ENCODE measurements at regions not wholly inside any gene's neighbourhood (a gene's known extent, or its start where the extent isn't known, plus 50 kb on each side); places are given as distances from the start of the nearest gene placed in this dataset.

DNA sequence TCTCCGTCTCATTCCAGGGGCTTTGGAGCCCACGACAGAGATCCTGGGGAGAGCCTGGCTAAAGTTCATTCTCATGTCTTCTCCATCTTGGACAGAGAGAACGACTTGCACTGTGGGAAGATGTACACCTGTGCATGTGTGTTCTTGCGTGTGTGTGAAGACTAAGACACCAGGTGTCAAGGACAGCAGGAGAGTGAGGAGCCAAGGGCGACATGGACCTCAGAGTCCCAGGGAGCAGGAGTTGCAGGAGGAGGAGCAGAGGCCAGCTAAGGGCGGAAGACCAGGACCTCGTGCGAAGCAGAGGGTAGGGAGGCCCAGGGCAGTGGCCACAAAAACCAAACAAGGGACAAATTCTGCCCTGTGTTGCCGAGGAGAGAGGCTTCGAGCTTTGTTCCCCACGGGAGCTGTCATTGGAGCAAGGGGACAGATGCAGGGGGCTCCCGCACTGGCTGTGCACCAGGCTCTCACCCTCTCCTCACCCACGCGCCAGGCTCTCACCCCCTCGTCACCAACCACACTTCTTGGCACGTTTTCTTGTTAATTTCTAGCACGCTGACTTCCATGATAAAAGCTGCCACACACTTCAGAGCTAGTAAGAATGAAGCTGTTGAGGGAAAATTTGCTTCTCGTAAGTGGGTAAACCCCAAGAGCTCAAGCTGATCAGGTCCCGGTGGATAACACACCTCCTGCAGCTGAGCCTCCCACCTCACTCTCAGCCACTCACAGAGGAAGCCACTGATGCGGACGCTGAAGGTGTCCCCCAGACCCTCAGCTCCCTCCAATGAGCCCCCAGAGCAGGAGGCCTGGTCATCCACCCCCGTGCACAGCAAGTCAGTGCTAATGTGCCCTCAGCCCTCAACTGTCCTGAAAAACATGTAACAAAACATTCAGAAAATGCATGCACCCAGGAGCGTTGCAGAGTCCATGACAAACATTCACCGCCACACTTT is 62.6 kb downstream of the DLL1 start:
- Histone ChIP-seq H3K18ac (ENCODE audit: extremely low read depth, low read length) (no peak overlapping the region), H4K91ac (replicated peaks; ENCODE audit: insufficient read length, low read length) (no peak overlapping the region), H4K8ac (ENCODE audit: extremely low read depth, insufficient read depth, low read length) (peak overlapping the region; percentile 12), H3K4me1 (replicated peaks in 1 of 4; ENCODE audit: control insufficient read depth in 3 of 4, insufficient read depth in 4 of 4, low read length in 3 of 4) (peaks cover 0 to 8% (median 5%) of the 10 kb centered on the region in 4 experiments; a peak in 3 of 7 replicates), H3K23ac (ENCODE audit: insufficient read length) (no peak overlapping the region), H2BK15ac (ENCODE audit: low read length) (no peak overlapping the region), H3K36me3 (ENCODE audit: control insufficient read depth in 2 of 4, insufficient read depth in 4 of 4, low read length in 3 of 4) (no peaks in the 10 kb centered on the region), H3K27me3 (replicated peaks in 1 of 4; ENCODE audit: control insufficient read depth in 3 of 4, extremely low read depth in 1 of 4, insufficient read depth in 3 of 4, low read length in 3 of 4) (no peaks in the 10 kb centered on the region; a peak in 1 of 7 replicates), H2BK120ac (replicated peaks; ENCODE audit: low read depth, low read length) (no peak overlapping the region), H4K20me1 (replicated peaks in 1 of 2; ENCODE audit: control insufficient read depth in 1 of 2, insufficient read depth in 2 of 2, low read length in 2 of 2) (no peaks in the 10 kb centered on the region), H3K56ac (replicated peaks; ENCODE audit: insufficient read length, low read depth, low read length) (no peak overlapping the region), H3K27ac (ENCODE audit: low read depth, low read length) (no peak overlapping the region), H3K9me3 (ENCODE audit: insufficient read depth in 2 of 2, low read depth in 1 of 2, low read length in 1 of 2) (no peaks in the 10 kb centered on the region), H3K14ac (ENCODE audit: insufficient read length) (no peak overlapping the region), H3K4me3 (ENCODE audit: extremely low read depth in 1 of 4, insufficient read depth in 2 of 4, low read depth in 3 of 4, low read length in 4 of 4) (no peak overlapping the region), H3K4ac (replicated peaks; ENCODE audit: insufficient read length, low read depth, low read length) (no peak overlapping the region), H2BK20ac (ENCODE audit: low read length) (no peak overlapping the region), H3K79me2 (ENCODE audit: control insufficient read depth in 1 of 2, insufficient read depth in 2 of 2, low read length in 2 of 2) (no peaks in the 10 kb centered on the region), H3K9ac (replicated peaks in 1 of 4; ENCODE audit: extremely low read depth in 1 of 4, low read depth in 3 of 4, low read length in 3 of 4) (no peak overlapping the region), H3K23me2 (ENCODE audit: low read depth, low read length) (no peaks in the 10 kb centered on the region; the same call in 1 of the 2 replicates), H2AK5ac (ENCODE audit: low read depth, low read length) (no peak overlapping the region), H2AFZ (ENCODE audit: low read length) (no peak overlapping the region), H3K79me1 (ENCODE audit: low read depth, low read length) (no peaks in the 10 kb centered on the region), H4K5ac (ENCODE audit: insufficient read length, low read depth, low read length) (no peak overlapping the region), H2BK5ac (ENCODE audit: low read depth, low read length) (no peak overlapping the region), H2BK12ac (ENCODE audit: low read depth, low read length) (no peak overlapping the region), H3K4me2 (ENCODE audit: insufficient read depth in 1 of 2, low read depth in 2 of 2, low read length in 2 of 2) (no peak overlapping the region)
- WGBS, 2 experiments (ENCODE audit: extremely low coverage in 1 of 2, insufficient coverage in 1 of 2, insufficient read length in 1 of 2, insufficient replicate concordance in 2 of 2, low coverage in 1 of 2, low lambda C conversion rate in 2 of 2, missing lambda C conversion rate in 1 of 2), result 94% methylated on average over 24 of the region's 24 CpGs; no CpG with 5 or more reads in 1 of the 2 experiments
- ChIA-PET POLR2A (ENCODE audit: partially characterized antibody) (no interaction called here), CTCF (ENCODE audit: partially characterized antibody) (interaction anchor here (0.8 to 1.3 kb wide), 3 partner anchors 20 to 266 kb away, joined by 3 read pairs; no protein-coding TSS in a partner anchor)
- TF ChIP-seq MAFK (IDR thresholded peaks at IDR 0.05; ENCODE audit: low read depth, low read length) (no peak), GABPA (IDR thresholded peaks at IDR 0.05; ENCODE audit: borderline replicate concordance, insufficient read depth, low read length) (no peak), SRF (IDR thresholded peaks at IDR 0.05; ENCODE audit: low read depth, low read length) (no peak), RFX5 (IDR thresholded peaks at IDR 0.05; ENCODE audit: borderline replicate concordance, low read depth, low read length) (no peak), POU5F1 (IDR thresholded peaks at IDR 0.05; ENCODE audit: low read depth, low read length) (no peak), NANOG (IDR thresholded peaks at IDR 0.05; ENCODE audit: insufficient read depth, low read depth, low read length, poor library complexity, severe bottlenecking) (no peak), HDAC2 (IDR thresholded peaks at IDR 0.05; ENCODE audit: borderline replicate concordance in 1 of 2, low read depth in 2 of 2, low read length in 2 of 2) (no peak), TEAD4 (IDR thresholded peaks at IDR 0.05; ENCODE audit: low read depth, low read length) (no peak), GTF2F1 (IDR thresholded peaks at IDR 0.05; ENCODE audit: borderline replicate concordance, low read depth, low read length) (no peak)
- DNase-seq (ENCODE audit: low read depth in 1 of 2, low spot score in 2 of 2) (no peak), FAIRE-seq (no peak)

All from H1 (cell line).